Inflammatory macrophage treated with lipopolysaccharide for 1 hour (primary cell): ENCODE measurements at regions not wholly inside any gene's neighbourhood (a gene's known extent, or its start where the extent isn't known, plus 50 kb on each side); places are given as distances from the start of the nearest gene placed in this dataset.
A peak's percentile ranks its signal among the peaks of the same experiment; 100 is the strongest.
"Not testable (repeated sequence)": the region's sequence is repeated elsewhere in the genome, so short reads cannot be mapped to it uniquely, and the experiment has no call there.

ENCODE experiments used
- DNase-seq, 2 donors: peaks; one replicate each; pipeline ENCODE4 v3.0.0-alpha.2; 2020 to 2022

DNA sequence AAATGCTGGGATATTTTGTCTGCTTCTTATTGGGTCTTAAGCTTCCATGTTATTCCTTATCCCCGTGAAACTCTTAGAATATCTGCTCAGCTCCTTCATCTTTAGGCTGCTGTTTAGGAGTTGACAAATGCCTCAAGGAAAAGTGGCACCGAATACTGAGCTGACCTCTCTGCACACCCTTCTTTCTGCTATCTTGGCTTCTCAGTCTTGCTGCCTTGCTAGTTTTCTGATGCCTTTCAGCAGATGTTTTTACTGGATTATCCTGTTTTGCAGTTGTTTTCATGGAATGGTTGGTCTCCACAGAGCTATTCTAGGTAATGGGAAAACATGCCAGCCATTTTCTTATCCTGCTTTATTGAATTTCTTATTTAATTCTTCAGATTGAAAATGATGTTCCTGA is 86.3 kb downstream of the GYPE start:
- no peak for DNase-seq

DNA sequence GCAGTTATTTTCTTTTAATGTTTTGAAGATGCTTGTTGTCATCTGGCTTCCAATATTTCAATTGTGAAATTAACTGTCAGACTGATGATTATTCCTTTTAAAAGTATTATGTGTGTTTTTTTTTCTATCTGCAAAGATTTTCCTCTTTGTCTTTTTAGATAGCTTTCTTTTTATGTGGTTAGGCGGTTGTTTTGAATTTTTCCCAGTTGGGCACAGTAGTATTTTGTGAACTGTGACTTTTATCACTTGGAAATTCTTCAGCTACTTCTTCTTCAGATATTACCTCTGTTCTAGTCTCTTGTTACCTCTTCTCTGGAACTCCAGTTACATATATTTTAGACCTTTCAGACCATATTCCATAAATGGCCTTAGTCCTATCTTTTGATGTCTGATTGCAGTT is 87.5 kb downstream of the GYPE start:
- not testable (repeated sequence) for DNase-seq

DNA sequence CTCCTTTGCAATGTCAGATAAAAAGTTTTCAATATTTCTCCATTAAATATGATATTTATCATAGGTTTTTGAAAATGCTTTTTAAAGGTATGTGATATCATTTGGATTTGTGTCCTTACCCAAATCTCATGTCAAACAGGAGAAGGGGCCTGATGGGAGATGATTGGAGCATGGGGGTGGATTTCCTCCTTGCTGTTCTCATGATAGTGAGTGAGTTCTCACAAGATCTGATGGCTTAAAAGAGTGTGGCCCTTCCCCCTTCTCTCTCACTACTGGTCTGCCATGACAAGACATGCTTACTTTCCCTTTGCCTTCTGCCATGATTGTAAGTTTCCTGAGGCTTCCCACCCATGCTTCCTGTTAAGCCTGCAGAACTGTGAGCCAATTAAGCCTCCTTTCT is 90.0 kb downstream of the GYPE start:
- not testable (repeated sequence) for DNase-seq

DNA sequence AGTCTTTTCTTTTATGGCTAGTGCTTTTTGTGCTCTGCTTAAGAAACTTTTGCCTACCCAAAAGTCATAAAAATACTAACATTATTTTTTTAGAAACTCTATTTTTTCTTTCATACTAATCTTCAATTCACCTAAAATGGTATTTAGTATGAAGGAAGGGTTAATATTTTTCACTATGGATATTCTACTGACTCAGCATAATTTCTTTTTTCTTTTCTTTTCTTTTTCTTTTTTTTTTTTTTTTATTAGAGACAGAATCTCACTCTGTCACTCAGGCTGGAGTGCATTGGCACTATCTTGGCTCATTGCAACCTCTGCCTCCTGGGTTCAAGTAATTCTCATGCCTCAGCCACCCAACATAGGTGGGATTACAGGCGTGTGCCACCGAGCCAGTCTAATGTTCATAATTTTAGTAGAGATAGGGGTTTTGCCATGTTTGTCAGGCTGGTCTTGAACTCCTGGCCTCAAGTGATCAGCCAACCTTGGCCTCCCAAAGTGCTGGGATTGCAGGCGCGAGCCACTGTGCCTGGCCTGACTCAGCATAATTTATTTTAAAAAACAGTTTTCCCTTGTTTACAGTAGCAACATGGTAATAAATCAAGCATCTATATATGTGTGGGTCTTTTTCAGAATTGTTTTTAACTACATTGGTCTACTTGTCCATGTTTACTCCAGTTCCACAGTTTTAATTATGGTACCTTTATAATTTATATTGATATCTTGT is 91.8 kb downstream of the GYPE start:
- not testable (repeated sequence) for DNase-seq

DNA sequence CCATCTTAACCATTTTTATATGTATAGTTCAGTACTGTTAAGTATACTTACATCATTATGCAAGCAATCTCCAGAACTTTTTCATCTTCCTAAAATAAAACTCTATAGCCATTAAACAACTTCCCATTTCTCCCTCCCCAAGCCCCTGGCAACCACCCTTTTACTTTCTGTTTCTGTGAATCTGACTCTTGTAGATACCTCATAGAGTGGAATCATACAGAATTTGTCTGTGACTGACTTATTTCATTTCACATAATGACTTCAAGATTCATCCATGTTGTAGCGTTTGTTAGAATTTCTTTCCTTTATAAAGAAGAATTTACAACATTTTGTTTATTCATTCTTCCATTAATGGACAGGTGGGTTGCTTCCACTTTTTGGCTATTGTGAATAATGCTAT is 91.2 kb upstream of the FREM3 start:
- DNase-seq, result not testable (repeated sequence)

DNA sequence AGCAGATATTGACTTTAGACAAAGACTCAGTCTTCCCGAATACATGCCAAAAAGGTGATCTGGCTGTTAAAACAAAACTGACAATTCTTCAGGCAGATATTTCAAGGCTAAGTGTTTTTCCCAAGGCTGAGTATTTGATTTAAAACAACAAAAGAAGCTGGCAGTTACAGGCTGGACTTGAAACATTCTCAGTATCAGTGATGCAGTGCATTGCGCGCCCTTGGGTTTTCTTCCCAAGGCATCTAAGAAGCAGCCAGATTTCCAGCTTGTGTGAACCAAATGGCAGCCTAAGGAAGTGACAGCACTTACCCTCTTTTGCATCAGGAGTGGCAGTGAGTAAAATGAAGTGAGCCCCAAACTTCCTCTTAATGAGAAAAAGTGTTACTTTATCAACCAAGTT is 90.0 kb upstream of the FREM3 start:
- not testable (repeated sequence) for DNase-seq

DNA sequence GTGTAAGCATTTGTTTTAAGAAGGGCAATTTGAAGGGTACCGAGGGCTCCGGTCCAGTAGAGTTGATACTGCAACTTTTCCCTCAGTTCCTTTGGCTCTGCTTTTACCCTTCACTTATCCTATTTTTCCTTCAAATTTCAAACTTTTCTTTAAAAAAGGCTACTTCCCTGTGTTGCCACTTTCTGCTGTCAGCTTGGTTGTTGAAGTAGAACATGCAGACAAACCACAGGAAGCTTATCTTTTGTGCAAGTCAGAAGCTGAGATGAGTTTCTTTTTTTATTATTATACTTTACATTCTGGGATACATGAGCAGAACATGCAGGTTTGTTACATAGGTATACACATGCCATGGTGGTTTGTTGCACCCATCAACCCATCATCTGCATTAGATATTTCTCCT is 89.1 kb upstream of the FREM3 start:
- not testable (repeated sequence) for DNase-seq

DNA sequence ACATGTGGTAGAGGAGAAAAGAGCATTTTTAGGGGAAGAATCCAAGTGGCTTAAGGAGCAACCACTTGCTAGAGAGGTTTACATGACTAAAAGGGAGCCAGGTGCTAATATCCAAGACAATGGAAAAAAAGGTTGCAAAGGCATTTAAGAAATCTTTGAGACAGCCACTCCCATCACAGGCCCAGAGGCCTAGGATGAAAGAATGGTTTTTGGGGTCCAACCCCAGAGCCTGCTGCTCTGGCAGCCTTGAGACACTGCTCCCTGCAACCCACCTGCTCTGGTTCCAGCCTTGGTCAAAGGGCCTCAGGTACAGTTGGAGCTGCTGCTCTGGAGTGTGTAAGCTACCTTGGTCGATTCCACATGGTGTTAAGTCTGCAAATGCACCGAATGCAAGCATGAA is 84.1 kb upstream of the FREM3 start:
- DNase-seq, result no peak

DNA sequence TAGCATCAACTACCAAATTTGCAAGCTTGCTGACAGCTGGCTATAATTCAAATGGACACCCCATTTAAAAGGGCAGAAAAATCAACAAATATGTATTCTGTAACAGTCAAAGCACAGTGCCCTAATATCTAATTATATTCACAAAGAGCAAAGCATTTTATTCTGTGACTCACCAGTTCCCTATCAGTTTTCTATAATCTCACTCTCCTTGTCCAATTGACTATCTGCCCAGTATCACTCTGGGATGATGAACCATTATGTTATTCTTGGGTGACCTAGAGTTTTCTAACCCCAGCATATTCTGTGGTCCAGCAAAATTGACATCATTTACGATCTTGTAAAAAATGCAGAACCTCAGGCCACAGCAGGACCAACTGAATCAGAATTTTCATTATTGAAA is 82.0 kb upstream of the FREM3 start:
- no peak for DNase-seq

DNA sequence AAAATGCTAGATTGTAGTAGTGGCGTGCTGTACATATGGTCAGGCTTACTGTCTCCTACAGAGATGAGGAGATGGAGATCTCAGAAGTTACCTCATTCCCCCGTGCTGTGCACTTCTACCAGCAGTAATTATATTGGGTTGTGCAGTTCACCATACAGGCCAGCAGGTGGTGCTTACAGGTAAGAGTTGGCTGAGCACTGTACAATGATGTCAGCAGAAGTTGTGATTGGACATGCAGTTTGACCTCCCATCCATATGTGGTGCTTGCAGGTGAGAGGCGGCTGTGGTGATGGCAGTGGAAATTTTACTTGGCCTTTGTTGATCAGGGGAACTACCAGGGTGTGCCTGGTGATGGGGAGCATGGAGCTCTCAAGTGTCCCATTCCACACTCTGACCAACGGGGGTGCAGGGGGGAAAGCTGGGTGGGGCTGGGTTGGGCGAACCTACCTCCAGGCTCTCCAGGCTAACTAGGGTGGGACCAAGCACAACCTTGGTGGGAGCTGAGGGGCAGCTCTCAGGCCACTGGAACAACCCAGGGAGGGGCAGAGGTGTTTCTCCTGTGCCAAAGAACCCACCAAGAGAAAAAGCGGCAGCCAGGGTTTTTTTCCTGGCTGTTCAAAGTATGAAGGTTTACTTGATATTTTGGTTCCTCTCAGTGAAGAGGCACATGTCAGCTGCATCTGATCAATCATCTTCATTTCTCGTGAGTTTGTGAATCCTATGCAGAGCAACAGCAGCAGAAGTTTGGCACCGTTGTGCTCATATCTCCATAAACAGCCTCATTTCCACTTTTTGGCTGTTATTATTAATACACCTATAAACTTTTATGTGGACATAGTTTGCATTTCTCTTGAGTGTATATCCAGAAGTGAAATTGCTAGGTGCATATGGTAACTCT is 73.8 kb upstream of the FREM3 start:
- DNase-seq, result peak; percentile 40 to 64

DNA sequence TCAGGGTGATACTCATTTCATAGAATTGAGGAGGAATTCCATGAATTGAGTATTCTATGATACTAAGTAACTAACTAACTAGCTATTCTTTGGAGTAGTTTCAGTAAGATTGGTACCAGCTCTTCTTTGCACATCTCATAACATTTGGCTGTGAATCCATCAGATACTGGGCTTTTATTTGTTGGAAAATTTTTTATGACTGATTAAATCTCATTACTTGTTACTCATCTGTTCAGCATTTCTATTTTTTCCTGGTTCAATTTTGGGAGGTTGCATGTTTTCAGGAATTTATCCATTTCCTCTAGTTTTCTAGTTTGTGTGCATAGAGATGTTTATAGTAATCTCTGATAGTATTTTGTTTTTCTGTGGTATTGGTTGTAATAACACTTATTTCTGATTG is 70.8 kb upstream of the FREM3 start:
- no peak for DNase-seq

DNA sequence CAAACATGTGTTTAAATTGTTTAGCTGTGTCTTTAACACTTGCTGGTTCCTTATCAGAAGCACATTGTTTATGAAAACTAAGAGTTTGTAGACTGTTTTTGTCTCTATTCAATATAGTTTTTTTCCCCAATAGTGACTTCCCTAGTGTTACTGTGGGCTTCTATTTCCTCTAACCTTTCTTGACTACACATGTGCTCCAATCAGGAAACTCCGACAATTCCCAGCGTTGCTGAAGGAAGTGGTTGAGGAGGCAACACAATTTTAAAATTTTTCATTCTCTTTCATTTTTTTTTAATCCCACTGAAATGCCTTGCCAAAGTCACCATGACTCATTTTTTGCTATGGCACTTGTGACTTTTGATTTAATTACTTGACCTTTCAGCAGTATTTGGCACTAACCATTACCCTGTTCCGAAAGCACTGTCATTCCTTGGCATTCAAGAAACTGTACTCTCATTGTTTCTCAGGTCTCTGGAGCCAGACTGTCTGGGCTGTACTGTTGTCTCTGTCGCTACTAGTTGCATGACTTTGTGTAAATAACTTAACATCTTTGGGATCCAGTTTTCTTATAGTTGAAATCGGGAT is 67.6 kb upstream of the FREM3 start:
- DNase-seq, result no peak

DNA sequence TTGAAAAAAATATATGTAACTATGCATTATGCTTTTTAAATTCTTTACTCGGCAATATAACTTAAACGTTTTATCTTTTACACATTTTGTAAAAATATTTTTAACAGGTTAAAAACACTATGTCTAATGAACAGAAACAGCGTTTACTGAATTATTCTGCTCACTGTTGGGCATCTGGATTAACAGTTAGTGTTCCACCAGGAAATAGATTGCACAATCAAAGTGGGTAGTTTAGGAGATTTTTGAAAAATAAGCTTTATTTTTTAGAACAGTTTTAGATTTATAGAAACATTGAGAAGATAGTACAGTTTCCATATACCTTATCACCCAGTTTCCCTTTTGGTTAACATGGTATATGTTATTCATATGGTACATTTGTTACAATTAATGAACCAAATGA is 63.1 kb upstream of the FREM3 start:
- no peak for DNase-seq

DNA sequence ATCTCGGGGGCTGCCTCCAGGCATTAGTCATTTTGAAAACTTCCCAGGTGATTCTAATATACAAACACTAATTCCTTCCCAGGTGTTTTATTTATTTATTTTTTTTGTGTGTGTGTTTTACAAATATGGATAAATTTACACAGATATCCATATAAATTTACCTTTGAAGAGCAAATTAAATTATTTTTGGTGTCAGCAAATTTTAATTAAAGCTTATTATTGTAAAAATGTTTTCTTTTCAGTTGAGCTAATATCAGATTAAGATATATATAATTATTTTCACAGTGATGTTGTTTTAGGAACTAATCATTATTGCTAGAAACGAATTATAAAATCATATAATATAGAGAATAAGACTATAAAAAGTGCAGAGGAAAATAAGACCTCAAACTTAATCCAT is 62.0 kb upstream of the FREM3 start:
- no peak for DNase-seq
